GM18499 (cell line): ENCODE measurements at regions not wholly inside any gene's neighbourhood (a gene's known extent, or its start where the extent isn't known, plus 50 kb on each side); places are given as distances from the start of the nearest gene placed in this dataset.

Experiments
- ATAC-seq: cut with Tn5 transposase; IDR thresholded peaks from one replicate; pipeline ENCODE4 v1.9.1; 2021; ENCODE audit warnings: moderate number of reproducible peaks; ENCODE audit not compliant: insufficient read depth, unreplicated experiment

DNA sequence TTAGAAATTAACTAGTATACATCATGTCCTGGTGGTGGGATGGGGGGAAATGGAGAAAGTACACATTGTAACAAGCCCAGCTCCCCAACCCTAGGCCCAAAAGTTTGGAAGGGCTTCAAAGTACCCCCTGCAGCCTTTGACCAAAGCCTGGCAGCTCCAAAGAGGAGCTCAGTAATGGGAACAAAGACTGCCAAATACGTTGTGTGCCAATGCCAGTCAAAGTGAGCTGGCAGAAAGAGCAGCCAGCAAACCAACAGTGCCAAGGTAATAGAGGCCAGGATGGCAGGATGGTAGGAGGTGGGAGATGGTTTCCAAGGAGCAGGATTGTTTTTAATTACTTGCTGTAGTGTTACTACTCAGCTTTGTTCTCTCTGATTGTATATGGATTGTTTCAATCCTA lies 248.3 kb downstream of the COX7C start:
- ATAC-seq, result no peak

DNA sequence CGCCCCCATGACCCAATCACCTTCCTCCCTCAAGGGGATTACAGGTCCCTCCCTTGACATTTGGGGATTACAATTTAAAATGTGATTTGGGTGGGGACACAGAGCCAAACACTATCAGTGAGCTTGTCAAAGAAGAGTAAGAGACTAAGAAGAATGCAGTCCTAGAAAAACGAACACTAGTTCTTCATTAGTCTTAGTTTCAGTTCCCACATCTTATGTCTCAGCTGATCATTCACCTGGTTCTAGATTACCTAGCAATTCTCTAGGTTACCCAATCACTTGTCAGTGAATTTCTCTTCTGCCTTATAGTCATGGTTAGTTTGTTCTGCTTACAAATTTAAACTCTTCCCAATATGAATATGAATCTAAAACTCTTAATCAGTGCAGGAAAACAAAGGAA lies 251.5 kb downstream of the COX7C start:
- no peak for ATAC-seq

DNA sequence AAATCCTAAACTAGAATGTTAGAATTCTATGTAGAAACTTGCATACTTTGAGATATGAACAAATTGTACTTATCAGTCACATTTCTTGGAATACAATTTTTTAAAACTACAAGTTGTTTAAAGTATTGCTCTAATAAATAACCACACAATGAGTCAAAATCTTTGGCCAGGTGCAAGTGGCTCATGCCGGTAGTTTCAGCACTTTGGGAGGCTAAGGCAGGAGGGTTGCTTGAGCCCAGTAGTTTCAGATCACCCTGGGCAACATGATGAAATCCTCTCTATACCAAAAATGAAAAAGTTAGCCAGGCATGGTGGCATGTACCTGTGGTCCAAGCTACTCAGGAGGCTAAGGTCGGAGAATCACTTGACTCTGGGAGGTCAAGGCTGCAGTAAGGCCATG lies 257.8 kb downstream of the COX7C start:
- ATAC-seq, result no peak

DNA sequence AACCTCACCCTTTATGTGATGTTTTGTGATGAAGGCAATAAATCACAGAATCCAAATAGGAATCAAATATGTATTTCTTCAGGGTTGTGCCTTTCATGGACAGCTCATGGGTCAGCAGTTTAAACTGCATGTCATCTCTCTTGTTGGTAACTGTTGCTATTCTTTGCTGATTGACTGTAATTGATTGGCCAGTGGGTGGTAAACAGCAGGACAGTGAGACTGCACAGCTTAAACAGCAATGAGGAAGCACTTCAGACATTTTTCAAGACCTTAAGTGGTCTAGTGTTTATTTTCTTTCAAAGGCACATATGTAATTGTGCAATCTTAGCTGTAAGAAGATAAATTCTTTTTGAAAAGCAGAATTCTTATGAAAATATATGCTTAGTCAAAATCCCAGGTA lies 260.5 kb downstream of the COX7C start:
- no peak for ATAC-seq

DNA sequence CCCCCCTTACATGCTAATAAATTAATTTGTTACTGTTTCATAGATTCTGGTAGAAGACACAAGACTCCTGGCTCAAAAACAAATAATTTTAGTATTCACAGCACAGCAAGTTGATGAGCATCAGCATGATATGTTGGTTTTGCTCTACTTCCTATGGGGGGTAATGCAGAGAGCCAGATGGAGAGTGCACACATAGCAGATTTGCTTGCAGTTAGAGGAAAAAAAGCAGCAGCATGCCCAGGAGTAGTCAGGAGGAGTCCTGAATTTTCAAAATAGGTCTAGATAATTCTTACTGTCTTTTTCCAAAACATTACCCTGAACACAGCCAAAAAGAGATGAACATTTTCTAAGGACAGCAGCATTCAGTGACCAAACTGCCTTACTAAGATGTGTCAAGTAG lies 261.3 kb downstream of the COX7C start:
- ATAC-seq, result no peak

DNA sequence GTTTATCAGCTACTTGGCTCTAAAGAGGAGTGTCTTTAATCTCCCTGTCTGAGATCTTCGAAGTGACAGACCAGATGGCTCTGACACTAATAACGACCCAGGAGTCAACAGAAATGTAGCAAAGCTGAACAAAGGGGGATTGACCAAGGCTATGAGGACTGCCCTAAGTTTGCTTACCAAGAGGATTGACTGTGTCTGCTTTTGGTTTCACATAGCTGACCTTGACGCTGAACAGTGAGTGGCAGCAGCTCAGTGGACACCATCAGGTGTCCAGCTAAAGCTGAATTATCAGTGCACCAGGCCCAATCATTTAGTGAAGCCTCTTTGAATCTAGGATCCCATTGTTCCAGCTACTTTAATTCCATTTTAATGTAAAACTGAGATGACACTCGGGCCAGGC lies 262.6 kb downstream of the COX7C start:
- ATAC-seq, result no peak

DNA sequence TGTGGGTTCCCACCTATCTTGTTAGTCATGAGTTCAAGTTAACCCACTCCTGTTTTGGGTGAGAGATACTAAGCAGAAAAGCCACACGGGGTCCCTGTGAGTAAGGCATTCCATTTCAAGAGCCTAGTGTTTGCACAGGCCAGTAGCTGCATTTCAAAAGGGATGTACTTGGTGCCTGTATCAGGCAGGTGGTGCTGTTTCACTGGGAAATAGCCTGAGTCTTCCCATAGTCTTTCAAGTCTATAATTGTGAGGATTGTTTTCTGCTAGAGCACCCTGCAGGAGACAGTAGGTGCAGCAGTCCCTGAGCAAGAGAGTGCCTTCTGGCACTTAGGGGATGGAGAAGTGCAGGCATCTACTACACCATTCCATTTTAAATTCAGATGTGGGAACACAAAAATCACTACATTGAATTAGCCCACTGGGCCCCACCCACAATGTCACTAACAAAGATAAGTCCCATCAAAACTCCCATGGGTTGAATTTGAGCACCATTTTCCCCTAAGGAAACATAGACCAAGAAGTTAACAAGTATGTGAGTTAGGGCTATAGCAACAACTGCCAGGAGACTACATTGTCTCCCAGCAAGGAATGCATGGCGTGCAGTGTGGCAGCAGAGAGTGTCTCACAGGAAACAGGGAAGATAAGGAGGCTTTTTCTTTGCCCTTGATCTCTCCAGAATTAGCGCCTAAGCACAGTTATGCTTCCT lies 263.2 kb downstream of the COX7C start:
- ATAC-seq, result peak; percentile 96

DNA sequence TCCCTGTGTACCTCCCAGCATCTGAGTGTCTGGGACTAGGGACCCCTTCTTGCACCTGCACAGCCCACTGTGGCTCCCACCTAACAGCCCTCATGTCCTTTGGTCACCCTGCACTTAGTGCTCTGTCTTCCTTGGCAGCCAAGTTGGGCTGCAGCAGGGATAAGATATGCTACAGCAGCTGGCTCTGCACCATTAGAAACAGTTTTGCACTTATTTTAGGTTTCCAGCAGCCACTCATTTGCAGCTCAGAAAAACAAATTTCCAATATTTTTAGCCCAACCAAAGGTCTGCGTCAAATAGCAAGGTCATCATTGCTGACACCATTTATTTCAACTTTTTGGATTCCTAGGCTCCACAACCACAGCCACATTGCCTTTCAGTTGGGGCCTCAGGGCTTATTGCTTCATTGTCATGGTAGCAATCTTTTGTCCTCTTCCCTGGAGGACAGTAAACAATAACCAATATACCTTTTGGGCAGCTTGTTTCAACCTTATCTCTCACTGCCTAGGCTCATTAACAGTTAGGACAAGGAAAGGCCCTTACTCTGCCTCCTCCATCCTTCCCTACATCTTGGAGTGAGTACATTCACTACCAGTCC lies 263.9 kb downstream of the COX7C start:
- ATAC-seq, result no peak

DNA sequence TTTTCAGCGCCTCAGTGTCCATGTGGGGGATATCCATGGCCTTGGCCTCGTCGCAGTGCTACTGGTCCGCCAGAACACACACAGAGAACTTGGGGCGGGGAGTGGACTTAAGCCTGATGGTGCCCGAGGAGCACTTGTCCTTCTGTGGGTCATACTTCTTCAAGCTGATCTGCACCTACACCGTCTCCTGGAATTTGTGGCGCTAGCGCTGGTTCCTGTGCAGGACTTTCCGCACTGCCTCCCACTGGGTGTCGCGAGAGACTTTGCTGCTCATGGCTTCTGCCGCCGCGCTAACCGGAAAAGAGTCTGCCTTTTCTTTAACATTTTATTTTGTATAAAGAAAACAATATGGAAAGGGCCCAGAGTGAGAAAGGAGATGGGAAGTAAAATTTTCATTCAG lies 266.9 kb downstream of the COX7C start:
- no peak for ATAC-seq

DNA sequence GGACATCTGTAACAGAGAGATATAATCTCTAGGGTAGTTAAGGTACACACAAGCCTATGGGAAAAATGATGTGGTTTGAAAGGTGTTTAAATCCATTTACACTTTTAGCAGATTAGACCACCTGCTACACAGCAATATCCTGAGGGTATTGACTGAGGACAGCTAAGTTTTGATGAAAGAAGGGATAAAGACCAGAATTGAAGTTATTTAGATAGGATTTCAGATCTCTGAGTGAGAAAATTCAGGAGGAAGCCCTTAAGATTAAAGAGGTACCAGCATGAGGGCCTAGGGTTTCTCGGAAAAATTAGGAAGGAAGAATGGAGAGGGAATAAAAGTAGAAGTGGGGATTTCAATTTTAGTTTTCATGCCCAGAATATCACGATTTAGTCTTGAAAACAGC lies 267.3 kb downstream of the COX7C start:
- ATAC-seq, result no peak

DNA sequence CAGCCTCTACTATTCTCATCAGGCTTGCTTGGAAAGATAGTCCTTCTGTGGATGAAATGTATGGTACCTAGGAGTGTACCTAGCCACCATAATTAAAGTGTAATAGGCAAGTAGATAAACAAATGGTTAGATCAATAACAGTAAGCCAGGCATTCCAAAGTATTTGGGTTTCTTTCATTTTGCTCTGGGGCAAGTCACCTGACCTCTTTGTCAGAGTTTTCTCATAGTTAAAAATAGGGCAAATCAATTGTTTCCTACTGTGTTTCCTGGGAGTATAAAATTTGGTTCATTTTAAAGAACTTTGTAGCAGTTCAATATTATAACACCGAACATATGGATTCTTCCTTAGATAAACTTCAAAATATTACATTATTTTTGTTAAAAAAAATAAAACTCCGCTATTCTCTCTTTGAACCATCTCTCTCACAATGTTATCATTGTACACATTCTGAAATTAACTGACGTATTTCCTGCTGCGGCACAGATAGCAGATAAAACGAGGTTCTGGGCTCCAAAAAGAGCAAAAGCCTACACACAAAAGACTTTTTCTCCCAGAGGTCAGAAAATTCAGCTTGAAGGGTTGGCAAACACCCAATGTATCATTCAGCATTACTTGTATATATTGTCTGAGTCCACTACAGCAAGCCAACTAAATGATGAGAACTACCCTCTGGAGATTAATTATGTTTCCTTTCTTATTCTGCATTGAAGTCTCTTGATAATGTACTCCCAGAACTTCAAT lies 267.9 kb downstream of the COX7C start:
- ATAC-seq, result no peak

DNA sequence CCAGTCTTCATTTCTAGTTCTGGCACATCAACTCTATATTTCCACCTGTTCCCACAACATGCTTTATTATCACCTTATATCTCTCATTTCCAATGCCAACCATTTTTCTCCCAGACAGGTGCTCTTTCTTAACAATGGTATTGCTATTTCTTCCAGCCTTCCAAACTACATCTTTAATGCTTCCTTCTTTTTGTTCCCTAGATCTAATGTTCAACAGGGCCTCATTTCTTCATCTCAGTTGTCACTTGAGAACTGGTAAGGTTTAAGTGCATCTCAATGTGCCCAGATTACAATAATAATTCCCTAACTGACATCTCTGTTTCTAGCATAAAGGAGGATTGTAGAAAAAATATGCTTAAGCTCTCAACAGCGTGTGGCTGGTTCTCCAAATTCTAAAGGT lies 272.6 kb downstream of the COX7C start:
- ATAC-seq, result no peak

DNA sequence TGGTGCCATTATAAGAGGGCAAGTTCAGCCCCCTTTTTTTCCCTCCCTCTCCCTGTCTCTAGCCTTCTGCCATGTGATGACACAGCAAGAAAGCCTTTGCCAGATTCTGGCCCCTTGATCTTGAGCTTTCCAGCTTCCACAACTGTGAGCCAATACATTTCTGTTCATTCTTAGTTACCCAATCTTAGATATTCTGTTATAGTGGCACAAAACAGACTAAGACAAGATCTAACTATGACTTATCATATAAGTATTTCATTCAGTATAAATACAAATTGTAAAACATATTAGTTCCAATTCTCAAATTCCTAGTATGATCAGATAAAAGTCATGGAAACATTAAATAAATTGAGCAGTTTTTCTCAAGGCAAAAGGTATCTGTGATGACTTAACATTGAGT lies 276.3 kb downstream of the COX7C start:
- no peak for ATAC-seq

DNA sequence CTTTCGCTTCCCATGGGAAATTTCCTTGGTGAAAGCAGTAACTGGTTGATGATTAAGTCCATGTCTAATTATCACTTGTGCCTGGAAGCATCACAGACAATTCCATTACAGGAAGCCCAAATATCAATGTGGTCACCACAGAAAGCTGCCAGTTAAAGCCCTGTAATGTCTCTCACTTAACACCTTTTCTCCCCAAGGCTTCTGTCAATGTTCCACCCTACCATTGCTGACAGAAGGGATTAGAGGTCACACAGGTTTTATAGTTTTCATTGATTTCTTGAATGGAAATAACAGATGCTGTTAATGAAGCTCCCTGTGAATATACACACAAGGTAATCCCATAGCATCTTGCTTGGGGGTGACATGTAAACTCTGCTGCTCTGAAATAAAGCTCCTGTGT lies 279.2 kb downstream of the COX7C start:
- no peak for ATAC-seq

DNA sequence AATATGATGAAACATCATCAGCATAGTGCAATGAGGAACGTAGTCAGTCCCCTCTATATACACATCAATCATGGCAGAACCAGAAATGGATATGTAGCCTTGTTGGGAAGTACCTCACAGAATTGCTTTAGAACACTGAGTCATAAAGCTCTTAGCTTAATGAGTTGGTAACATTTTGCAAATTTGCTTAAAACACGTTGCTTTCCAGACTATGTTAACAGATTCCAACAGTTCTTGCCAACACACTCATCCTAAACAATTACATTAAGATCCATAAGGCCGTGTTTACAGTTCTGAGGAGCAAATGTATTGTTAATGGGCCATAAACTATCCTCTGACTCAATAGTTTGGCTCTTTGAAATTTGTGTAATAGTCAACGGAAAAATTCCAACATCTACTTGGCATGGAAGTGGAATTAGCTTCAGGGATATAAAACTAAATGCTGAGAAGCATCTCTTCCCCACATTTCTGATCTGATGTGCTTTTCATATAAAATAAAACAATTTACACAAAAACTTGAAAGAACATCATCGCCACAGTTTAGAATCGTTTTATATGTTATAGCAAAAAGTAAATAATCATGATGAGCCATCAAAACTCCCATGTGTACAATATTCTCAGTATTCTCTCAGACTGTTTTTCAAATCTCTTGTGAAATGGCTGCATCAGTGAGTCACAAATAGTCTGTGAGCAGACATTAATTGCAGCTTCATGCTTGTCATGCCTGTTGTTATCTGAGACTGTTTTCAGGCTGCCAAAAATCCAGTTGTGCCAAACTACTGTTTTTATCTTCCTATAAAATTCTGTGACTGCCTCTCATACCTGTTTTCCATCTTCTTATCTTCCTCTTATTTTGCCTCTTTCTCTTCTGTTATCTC lies 291.9 kb downstream of the COX7C start:
- ATAC-seq, result no peak

DNA sequence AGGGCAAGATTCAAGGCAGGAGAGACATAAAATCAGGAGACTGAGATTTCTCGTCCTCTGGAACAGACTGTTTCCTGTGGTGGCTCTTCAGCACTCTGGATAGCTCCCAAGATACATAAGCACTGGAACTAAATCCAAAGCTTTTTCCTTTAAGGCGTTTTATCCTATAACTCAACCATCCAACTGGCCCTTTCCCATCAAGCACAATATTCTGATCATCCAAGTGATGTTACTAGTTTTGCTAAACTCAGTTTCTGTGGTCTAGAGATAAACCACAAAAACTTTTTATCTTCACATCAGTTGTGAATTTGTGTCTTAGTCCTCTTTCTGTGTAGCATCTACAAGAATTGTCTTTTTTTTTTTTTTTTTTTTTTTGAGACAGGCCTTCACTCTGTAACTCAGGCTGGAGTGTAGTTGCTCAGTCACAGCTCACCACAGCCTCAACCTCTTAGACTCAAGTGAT lies 299.4 kb downstream of the COX7C start:
- no peak for ATAC-seq

DNA sequence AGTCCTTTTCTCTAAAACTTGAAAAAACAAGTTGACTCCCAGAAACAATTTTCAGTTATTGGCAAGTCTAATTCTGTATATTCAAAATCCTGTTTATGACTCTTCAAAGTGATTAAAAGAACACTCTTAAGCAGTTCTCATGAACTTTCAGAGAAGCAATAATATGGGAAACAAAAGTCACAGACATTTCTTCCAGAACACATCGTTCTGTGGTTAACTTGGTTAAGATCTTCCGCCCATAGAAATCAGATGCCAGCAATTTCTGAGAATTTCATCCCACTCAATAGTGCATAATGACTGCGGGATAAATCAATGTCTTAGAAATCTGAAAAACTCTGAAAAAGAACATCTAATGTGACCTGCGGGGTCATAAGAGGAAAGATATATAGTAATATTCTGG lies 300.5 kb downstream of the COX7C start:
- no peak for ATAC-seq

DNA sequence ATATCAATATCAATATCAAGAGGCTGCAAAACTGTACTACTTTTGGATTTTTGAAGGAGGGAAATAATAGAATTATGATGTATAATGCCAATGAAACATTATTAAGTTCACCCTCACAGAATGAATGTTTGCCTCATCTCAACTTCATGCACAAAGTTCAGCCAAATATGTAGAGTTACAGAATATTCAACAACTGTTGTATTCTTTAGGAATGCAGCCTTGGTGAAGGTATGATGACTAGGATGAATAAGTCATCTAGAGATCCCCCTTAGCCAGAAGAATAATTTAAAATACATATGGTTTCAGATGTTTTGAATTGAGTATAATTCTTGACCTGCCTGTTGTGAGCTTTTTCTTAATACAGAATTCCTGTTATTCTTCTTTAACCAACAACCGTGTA lies 308.3 kb downstream of the COX7C start:
- ATAC-seq, result no peak

DNA sequence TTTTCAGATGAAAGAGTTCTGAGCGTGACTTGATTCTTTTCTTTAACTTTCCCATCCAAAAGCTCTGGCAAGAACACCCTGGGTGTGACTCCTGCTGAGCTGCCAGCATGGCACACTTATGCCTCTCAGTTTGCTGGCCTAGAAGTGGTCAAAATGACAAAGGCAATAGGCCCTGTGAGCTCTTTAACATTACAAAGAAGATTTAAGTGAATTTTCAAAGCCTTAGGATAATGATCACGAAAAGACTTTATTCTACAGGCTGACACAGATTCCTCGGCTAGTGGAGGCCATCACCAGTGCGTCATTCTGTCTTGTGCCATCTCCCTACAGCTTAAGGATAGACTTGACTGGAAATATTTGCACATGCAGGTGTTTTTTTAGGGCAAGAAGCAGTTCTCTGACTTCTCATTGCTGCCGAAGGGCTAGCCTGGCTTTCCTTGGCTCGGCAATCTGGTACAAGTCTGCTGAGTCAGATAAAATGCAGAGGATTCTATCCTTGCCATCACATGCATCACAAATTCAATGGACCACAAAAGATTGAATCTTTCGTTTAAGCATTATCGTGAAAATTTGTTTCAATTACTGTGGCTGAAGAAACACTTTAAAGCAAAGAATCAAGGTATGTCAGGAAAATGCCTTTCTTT lies 311.5 kb downstream of the COX7C start:
- no peak for ATAC-seq

DNA sequence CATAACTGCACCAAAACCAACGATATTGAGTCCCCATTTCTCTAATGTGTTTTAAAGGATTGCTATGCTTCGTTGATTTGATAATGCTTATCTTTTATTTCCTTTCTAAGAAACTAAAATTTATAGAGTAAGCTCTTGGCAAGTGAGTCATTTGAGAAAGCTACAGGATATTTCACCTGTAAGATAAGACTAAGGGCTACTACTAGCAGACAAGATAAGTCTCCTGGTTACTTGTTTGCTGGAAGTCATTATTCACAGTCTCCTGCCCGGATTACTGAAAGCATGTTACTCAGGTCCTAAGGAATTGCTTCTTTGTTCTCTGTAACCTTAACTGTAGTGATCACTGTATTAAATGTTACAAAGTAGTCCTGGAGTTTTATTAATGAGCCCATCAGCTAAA lies 315.9 kb upstream of the RASA1 start:
- no peak for ATAC-seq
